Hepatocyte (in vitro differentiated cells): ENCODE measurements at regions not wholly inside any gene's neighbourhood (a gene's known extent, or its start where the extent isn't known, plus 50 kb on each side); places are given as distances from the start of the nearest gene placed in this dataset.

Experiments used
- CTCF ChIP-seq: fragments of 200-600 bp; sonication (generic); IDR thresholded peaks from 2 replicates; pipeline ENCODE4 v1.5.1; 2016; ENCODE audit warnings: antibody characterized with exemption, mild to moderate bottlenecking; ENCODE audit not compliant: poor library complexity
- EZH2 ChIP-seq: fragments of 200-600 bp; sonication (generic); IDR thresholded peaks from 2 replicates; pipeline ENCODE4 v1.6.1; 2016; ENCODE audit warnings: antibody characterized with exemption, mild to moderate bottlenecking, borderline replicate concordance

DNA sequence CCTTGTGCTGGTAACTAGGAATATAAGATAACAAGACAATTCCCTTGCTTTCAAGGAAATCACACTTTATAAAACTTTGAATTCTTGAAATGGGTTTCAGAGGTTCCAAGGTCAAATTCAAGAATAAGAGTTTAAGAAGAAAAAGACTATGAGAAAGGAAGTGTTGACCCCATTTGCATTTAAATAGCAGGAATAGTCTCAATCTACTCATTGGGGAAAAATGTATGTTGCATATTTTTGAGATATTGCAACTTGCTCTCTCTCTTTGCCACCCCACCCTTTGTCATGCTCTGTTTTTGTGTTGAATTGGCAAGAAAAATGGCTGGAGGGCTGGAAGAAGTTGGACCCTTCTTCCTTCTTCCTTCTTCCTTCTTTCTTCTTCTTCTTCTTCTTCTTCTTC is 699.2 kb downstream of the TUSC7 start:
- TF ChIP-seq CTCF (no peak), EZH2 (no peak)
